HEK293T (cell line): ENCODE measurements at regions not wholly inside any gene's neighbourhood (a gene's known extent, or its start where the extent isn't known, plus 50 kb on each side); places are given as distances from the start of the nearest gene placed in this dataset.

Source experiments
- BHLHE40 ChIP-seq: fragments of 450-650 bp; IDR thresholded peaks from 2 replicates; pipeline ENCODE4 v1.6.1; 2016; ENCODE audit warnings: mild to moderate bottlenecking, moderate library complexity, borderline replicate concordance
- FOXA1 ChIP-seq: fragments of 450-650 bp; IDR thresholded peaks from 2 replicates; pipeline ENCODE4 v1.6.1; 2016; ENCODE audit warnings: mild to moderate bottlenecking
- FOXK2 ChIP-seq: fragments of 450-650 bp; IDR thresholded peaks from 2 replicates; pipeline ENCODE4 v1.6.1; 2016; ENCODE audit warnings: mild to moderate bottlenecking
- L3MBTL2 ChIP-seq: fragments of 450-650 bp; conservative IDR thresholded peaks from 2 replicates; pipeline ENCODE4 v1.6.1; 2016; ENCODE audit warnings: mild to moderate bottlenecking
- LEF1 ChIP-seq: fragments of 450-650 bp; IDR thresholded peaks from 2 replicates; pipeline ENCODE4 v1.6.1; 2017; ENCODE audit warnings: mild to moderate bottlenecking, borderline replicate concordance
- NFRKB ChIP-seq: fragments of 450-650 bp; IDR thresholded peaks from 2 replicates; pipeline ENCODE4 v1.6.1; 2016; ENCODE audit warnings: mild to moderate bottlenecking, moderate library complexity
- SUZ12 ChIP-seq: fragments of 450-650 bp; IDR thresholded peaks from 2 replicates; pipeline ENCODE4 v1.6.1; 2016; ENCODE audit warnings: mild to moderate bottlenecking
- TARDBP ChIP-seq: fragments of 450-650 bp; IDR thresholded peaks from 2 replicates; pipeline ENCODE4 v1.6.1; 2016

GRCh38 chr5:35477911-35478310, 139.8 kb upstream of the SPEF2 start:
- TF ChIP-seq FOXK2 (no peak), FOXA1 (no peak), TARDBP (no peak), BHLHE40 (no peak), SUZ12 (no peak), L3MBTL2 (no peak), LEF1 (no peak), NFRKB (no peak)
